Stomach smooth muscle (tissue), 2 donors: ENCODE measurements at regions not wholly inside any gene's neighbourhood (a gene's known extent, or its start where the extent isn't known, plus 50 kb on each side); places are given as distances from the start of the nearest gene placed in this dataset.

Source experiments
- H3K27ac ChIP-seq: one replicate; pipeline ENCODE4 v1.7.0; 2013; ENCODE audit warnings: mild to moderate bottlenecking, low read length, inconsistent platforms
- H3K27me3 ChIP-seq, 2 donors: one replicate each; pipeline ENCODE4 v1.7.0; 2013; ENCODE audit warnings: low read length in 2 of 2; ENCODE audit not compliant: insufficient read depth in 2 of 2, control insufficient read depth in 1 of 2
- H3K36me3 ChIP-seq, 2 donors: one replicate each; pipeline ENCODE4 v1.7.0; 2013; ENCODE audit warnings: low read length in 2 of 2; ENCODE audit not compliant: control insufficient read depth in 2 of 2, insufficient read depth in 2 of 2
- H3K4me1 ChIP-seq: one replicate; pipeline ENCODE4 v1.7.0; 2013; ENCODE audit warnings: low read length; ENCODE audit not compliant: control insufficient read depth, insufficient read depth
- H3K4me3 ChIP-seq, 2 donors: one replicate each; pipeline ENCODE4 v1.7.0; 2013; ENCODE audit warnings: low read length in 2 of 2
- H3K9ac ChIP-seq, 2 donors: one replicate each; pipeline ENCODE4 v1.7.0; 2013; ENCODE audit warnings: low read length in 2 of 2, mild to moderate bottlenecking in 1 of 2
- H3K9me3 ChIP-seq, 2 donors: one replicate each; pipeline ENCODE4 v1.7.0; 2013; ENCODE audit warnings: low read length in 2 of 2; ENCODE audit not compliant: control insufficient read depth in 2 of 2
- donor health status: healthy.
- donor health status: Pancreatic carcinoma.

GRCh38 chr9:99737649-99738048 is 84.0 kb upstream of the NR4A3 start:
- H3K9ac ChIP-seq = no peak overlapping the region
- H3K4me3 ChIP-seq = no peak overlapping the region
- H3K36me3 ChIP-seq = no peaks in the 10 kb centered on the region
- no peaks in the 10 kb centered on the region for H3K27me3 ChIP-seq
- H3K27ac ChIP-seq = no peak overlapping the region
- peaks cover 2% of the 10 kb centered on the region for H3K4me1 ChIP-seq
- H3K9me3 ChIP-seq = no peaks in the 10 kb centered on the region

GRCh38 chr9:99743006-99743405 is 78.7 kb upstream of the NR4A3 start:
- Histone ChIP-seq H3K9ac (no peak overlapping the region), H3K4me1 (no peaks in the 10 kb centered on the region), H3K27ac (no peak overlapping the region), H3K36me3 (no peaks in the 10 kb centered on the region), H3K4me3 (no peak overlapping the region), H3K27me3 (no peaks in the 10 kb centered on the region), H3K9me3 (no peaks in the 10 kb centered on the region)

- Histone ChIP-seq H3K9me3 (no peaks in the 10 kb centered on the region), H3K36me3 (no peaks in the 10 kb centered on the region), H3K4me3 (no peak overlapping the region), H3K4me1 (no peaks in the 10 kb centered on the region), H3K9ac (no peak overlapping the region), H3K27ac (no peak overlapping the region), H3K27me3 (no peaks in the 10 kb centered on the region)
These were observed 78.2 kb upstream of the NR4A3 start for GRCh38 chr9:99743455-99743854.

GRCh38 chr9:99744132-99744531 is 77.6 kb upstream of the NR4A3 start:
- no peak overlapping the region for H3K27ac ChIP-seq
- no peak overlapping the region for H3K4me3 ChIP-seq

GRCh38 chr9:99745085-99745484 is 76.6 kb upstream of the NR4A3 start:
- H3K4me3 ChIP-seq = no peak overlapping the region
- no peak overlapping the region for H3K9ac ChIP-seq
- no peaks in the 10 kb centered on the region for H3K36me3 ChIP-seq
- H3K27ac ChIP-seq = no peak overlapping the region
- H3K9me3 ChIP-seq = no peaks in the 10 kb centered on the region
- H3K27me3 ChIP-seq = no peaks in the 10 kb centered on the region
- H3K4me1 ChIP-seq = no peaks in the 10 kb centered on the region

More at GRCh38 chr9:99744132-99744531, 77.6 kb upstream of the NR4A3 start:
- H3K4me1 ChIP-seq = no peaks in the 10 kb centered on the region
- no peaks in the 10 kb centered on the region for H3K36me3 ChIP-seq
- H3K9ac ChIP-seq = no peak overlapping the region
- no peaks in the 10 kb centered on the region for H3K9me3 ChIP-seq
- no peaks in the 10 kb centered on the region for H3K27me3 ChIP-seq

GRCh38 chr9:99746406-99746805 is 75.3 kb upstream of the NR4A3 start:
- no peak overlapping the region for H3K9ac ChIP-seq
- no peaks in the 10 kb centered on the region for H3K27me3 ChIP-seq
- H3K4me1 ChIP-seq = no peaks in the 10 kb centered on the region
- no peaks in the 10 kb centered on the region for H3K36me3 ChIP-seq
- no peak overlapping the region for H3K27ac ChIP-seq
- H3K4me3 ChIP-seq = no peak overlapping the region
- no peaks in the 10 kb centered on the region for H3K9me3 ChIP-seq

GRCh38 chr9:99748266-99748665 is 73.4 kb upstream of the NR4A3 start:
- Histone ChIP-seq H3K36me3 (no peaks in the 10 kb centered on the region), H3K27ac (no peak overlapping the region), H3K27me3 (no peaks in the 10 kb centered on the region), H3K4me3 (no peak overlapping the region), H3K4me1 (no peaks in the 10 kb centered on the region), H3K9me3 (no peaks in the 10 kb centered on the region), H3K9ac (no peak overlapping the region)

GRCh38 chr9:99748676-99749075 is 73.0 kb upstream of the NR4A3 start:
- Histone ChIP-seq H3K9me3 (no peaks in the 10 kb centered on the region), H3K9ac (no peak overlapping the region), H3K36me3 (no peaks in the 10 kb centered on the region), H3K27ac (no peak overlapping the region), H3K27me3 (no peaks in the 10 kb centered on the region), H3K4me1 (no peaks in the 10 kb centered on the region), H3K4me3 (no peak overlapping the region)

- no peaks in the 10 kb centered on the region for H3K27me3 ChIP-seq
- H3K9ac ChIP-seq = no peak overlapping the region
- no peaks in the 10 kb centered on the region for H3K9me3 ChIP-seq
- H3K4me1 ChIP-seq = no peaks in the 10 kb centered on the region
- H3K27ac ChIP-seq = no peak overlapping the region
- H3K36me3 ChIP-seq = no peaks in the 10 kb centered on the region
- H3K4me3 ChIP-seq = no peak overlapping the region
These were observed 72.0 kb upstream of the NR4A3 start for GRCh38 chr9:99749641-99750040.

- Histone ChIP-seq H3K27me3 (no peaks in the 10 kb centered on the region), H3K9ac (no peak overlapping the region), H3K36me3 (no peaks in the 10 kb centered on the region), H3K27ac (no peak overlapping the region), H3K4me1 (no peaks in the 10 kb centered on the region), H3K9me3 (no peaks in the 10 kb centered on the region), H3K4me3 (no peak overlapping the region)
These were observed 71.2 kb upstream of the NR4A3 start for GRCh38 chr9:99750526-99750925.

GRCh38 chr9:99752417-99753109 is 69.1 kb upstream of the NR4A3 start:
- no peaks in the 10 kb centered on the region for H3K9me3 ChIP-seq
- no peak overlapping the region for H3K27ac ChIP-seq
- no peaks in the 10 kb centered on the region for H3K4me1 ChIP-seq
- no peaks in the 10 kb centered on the region for H3K27me3 ChIP-seq
- H3K36me3 ChIP-seq = no peaks in the 10 kb centered on the region
- H3K4me3 ChIP-seq = no peak overlapping the region
- no peak overlapping the region for H3K9ac ChIP-seq
